Naive thymus-derived CD4-positive, alpha-beta T cell (primary cell): ENCODE measurements at regions not wholly inside any gene's neighbourhood (a gene's known extent, or its start where the extent isn't known, plus 50 kb on each side); places are given as distances from the start of the nearest gene placed in this dataset.
A peak's percentile ranks its signal among the peaks of the same experiment; 100 is the strongest.

Experiments
- ATAC-seq: fragments of 150-1000 bp; cut with Tn5 transposase; 2 replicates; pipeline ENCODE4 v1.10.0; 2021; ENCODE audit warnings: mild to moderate bottlenecking, moderate library complexity
- CTCF ChIA-PET: fragments of 350-600 bp; sonication (Branson Sonifier 250); formaldehyde crosslinking; loops from one replicate; lab custom pipeline; 2021; ENCODE audit warnings: antibody characterized with exemption; lab: Charles Lee
- POLR2A ChIA-PET: fragments of 350-600 bp; sonication (Branson Sonifier 250); formaldehyde crosslinking; loops from one replicate; lab custom pipeline; 2021; ENCODE audit warnings: antibody characterized with exemption, inconsistent platforms; lab: Charles Lee
- DNase-seq, 9 donors: peaks; one replicate each; pipeline versions ENCODE4 v3.0.0 to v3.0.0-alpha.2; 2020 to 2022; ENCODE audit warnings: mixed read lengths in 1 of 9
- H3K27ac ChIP-seq: one replicate; pipeline ENCODE4 v1.7.0; 2013; ENCODE audit warnings: mild to moderate bottlenecking, low read depth, low read length, moderate library complexity
- H3K27me3 ChIP-seq, 2 donors: one replicate each; pipeline ENCODE4 v1.7.0; 2013; ENCODE audit warnings: low read length in 2 of 2, mild to moderate bottlenecking in 2 of 2, moderate library complexity in 2 of 2; ENCODE audit not compliant: control insufficient read depth in 2 of 2, insufficient read depth in 2 of 2
- H3K36me3 ChIP-seq, 3 experiments: 1 replicate in 2 of 3; 2 replicates in 1 of 3; pipeline ENCODE4 v1.7.0; 2013; ENCODE audit warnings: low read length in 3 of 3, mild to moderate bottlenecking in 3 of 3, moderate library complexity in 1 of 3; ENCODE audit not compliant: insufficient read depth in 3 of 3, control insufficient read depth in 2 of 3
- H3K4me1 ChIP-seq, 2 donors: one replicate each; pipeline ENCODE4 v1.7.0; 2013; ENCODE audit warnings: low read length in 2 of 2, mild to moderate bottlenecking in 2 of 2, moderate library complexity in 1 of 2; ENCODE audit not compliant: control insufficient read depth in 2 of 2, insufficient read depth in 2 of 2
- H3K4me3 ChIP-seq: 2 replicates; pipeline ENCODE4 v1.7.0; 2013; ENCODE audit warnings: mild to moderate bottlenecking, low read length
- H3K9me3 ChIP-seq, 3 experiments: 1 replicate in 2 of 3; 2 replicates in 1 of 3; pipeline ENCODE4 v1.7.0; 2013; ENCODE audit warnings: low read length in 3 of 3; ENCODE audit not compliant: control insufficient read depth in 2 of 3
- H3K27ac Mint-ChIP-seq, 9 donors: one replicate each; pipeline ENCODE4 v1.8.0; 2020 to 2022; ENCODE audit warnings: mixed read lengths in 9 of 9, mild to moderate bottlenecking in 8 of 9, moderate library complexity in 5 of 9, inconsistent platforms in 2 of 9
- H3K27me3 Mint-ChIP-seq, 5 donors: one replicate each; pipeline ENCODE4 v1.8.0; 2021 to 2022; ENCODE audit warnings: mixed read lengths in 5 of 5, mild to moderate bottlenecking in 1 of 5
- H3K36me3 Mint-ChIP-seq, 5 donors: one replicate each; pipeline ENCODE4 v1.8.0; 2020 to 2022; ENCODE audit warnings: mixed read lengths in 5 of 5, mild to moderate bottlenecking in 3 of 5, inconsistent platforms in 1 of 5
- H3K4me1 Mint-ChIP-seq, 7 donors: one replicate each; pipeline ENCODE4 v1.8.0; 2020 to 2022; ENCODE audit warnings: mixed read lengths in 7 of 7, mild to moderate bottlenecking in 3 of 7, inconsistent platforms in 1 of 7
- H3K4me3 Mint-ChIP-seq, 10 donors: one replicate each; pipeline ENCODE4 v1.8.0; 2020 to 2022; ENCODE audit warnings: mild to moderate bottlenecking in 10 of 10, mixed read lengths in 10 of 10, moderate library complexity in 6 of 10, inconsistent platforms in 2 of 10
- H3K9me3 Mint-ChIP-seq, 11 donors: one replicate each; pipeline ENCODE4 v1.8.0; 2020 to 2022; ENCODE audit warnings: mixed read lengths in 11 of 11, mild to moderate bottlenecking in 4 of 11, inconsistent platforms in 1 of 11, moderate library complexity in 1 of 11
- intact Hi-C, 2 donors: fragments of 100-400 bp; cut with micrococcal nuclease; formaldehyde crosslinking; loops; one replicate each; pipeline ENCODE4 v1.15.1; 2023

- no peak for ATAC-seq
- Histone ChIP-seq H3K36me3 (no peaks in the 10 kb centered on the region), H3K27me3 (no peaks in the 10 kb centered on the region), H3K9me3 (no peaks in the 10 kb centered on the region), H3K4me3 (no peak overlapping the region), H3K27ac (no peak overlapping the region), H3K4me1 (no peaks in the 10 kb centered on the region)
- H3K4me1 Mint-ChIP-seq = peaks cover 0 to 6% (median 3%) of the 10 kb centered on the region in 7 donors
- ChIA-PET POLR2A (interaction anchor here (0.9 to 3.1 kb wide), 3 partner anchors 10 to 262 kb away, joined by 4 to 18 read pairs (median 11); no protein-coding TSS in a partner anchor), CTCF (no interaction called here)
- H3K36me3 Mint-ChIP-seq = peaks cover 0 to 4% (median 0%) of the 10 kb centered on the region in 5 donors
- no peak for DNase-seq
- H3K27ac Mint-ChIP-seq = no peak overlapping the region
- no peak overlapping the region for H3K4me3 Mint-ChIP-seq
- intact Hi-C loops = no loop called here
- H3K9me3 Mint-ChIP-seq = peaks cover 0 to 2% (median 0%) of the 10 kb centered on the region in 11 donors
- H3K27me3 Mint-ChIP-seq = peaks cover 0 to 25% (median 0%) of the 10 kb centered on the region in 5 donors
Measured at GRCh38 chr20:59110607-59111006, 53.0 kb upstream of the ZNF831 start.

- H3K4me3 Mint-ChIP-seq = no peak overlapping the region
- no peak for ATAC-seq
- ChIA-PET CTCF (no interaction called here), POLR2A (interaction anchor here (1.2 to 2.0 kb wide), 2 partner anchors 9 to 16 kb away, joined by 4 to 11 read pairs; no protein-coding TSS in a partner anchor)
- H3K4me1 Mint-ChIP-seq = peaks cover 12 to 27% (median 24%) of the 10 kb centered on the region in 7 donors
- no peaks in the 10 kb centered on the region for H3K36me3 Mint-ChIP-seq
- Histone ChIP-seq H3K4me1 (peaks cover 0 to 7% of the 10 kb centered on the region in 2 donors), H3K36me3 (no peaks in the 10 kb centered on the region), H3K4me3 (no peak overlapping the region), H3K27me3 (no peaks in the 10 kb centered on the region), H3K27ac (no peak overlapping the region), H3K9me3 (no peaks in the 10 kb centered on the region)
- H3K27me3 Mint-ChIP-seq = peaks cover 0 to 11% (median 0%) of the 10 kb centered on the region in 5 donors
- intact Hi-C loops = no loop called here
- H3K27ac Mint-ChIP-seq = no peak overlapping the region
- H3K9me3 Mint-ChIP-seq = no peaks in the 10 kb centered on the region
- DNase-seq = no peak
Measured at GRCh38 chr20:59105581-59105980, 58.0 kb upstream of the ZNF831 start.

DNA sequence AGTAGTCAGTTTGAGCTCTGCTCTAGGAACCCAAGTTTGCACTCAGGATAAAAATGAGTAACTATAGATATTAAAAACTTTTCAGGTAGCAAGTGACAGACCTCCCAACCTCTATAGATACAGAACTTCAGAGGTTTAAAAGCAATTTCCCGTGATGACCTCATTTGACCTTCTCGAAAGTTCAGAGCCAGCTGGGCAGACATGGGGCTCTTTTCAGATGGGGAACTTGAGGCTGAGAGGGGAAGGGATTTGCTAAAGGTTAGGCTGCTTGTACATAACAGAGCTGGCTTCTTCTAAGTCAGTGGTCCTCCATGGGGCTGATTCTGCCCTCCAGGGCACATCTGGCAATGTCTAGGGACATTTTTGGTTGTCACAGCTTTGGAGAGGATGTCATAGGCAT is 58.8 kb upstream of the ZNF831 start:
- Histone ChIP-seq H3K4me1 (peaks cover 0 to 7% of the 10 kb centered on the region in 2 donors), H3K27ac (no peak overlapping the region), H3K27me3 (no peaks in the 10 kb centered on the region), H3K4me3 (no peak overlapping the region), H3K36me3 (no peaks in the 10 kb centered on the region), H3K9me3 (no peaks in the 10 kb centered on the region)
- H3K27ac Mint-ChIP-seq = peak overlapping the region in 2 of 9 donors; percentile 28 to 51
- DNase-seq = no peak
- no peak overlapping the region for H3K4me3 Mint-ChIP-seq
- ATAC-seq = no peak
- ChIA-PET POLR2A (interaction anchor here (1.1 to 2.0 kb wide), 3 partner anchors 9 to 24 kb away, joined by 3 to 11 read pairs (median 4); no protein-coding TSS in a partner anchor), CTCF (no interaction called here)
- peaks cover 0 to 11% (median 0%) of the 10 kb centered on the region in 5 donors for H3K27me3 Mint-ChIP-seq
- intact Hi-C loops = no loop called here
- no peaks in the 10 kb centered on the region for H3K9me3 Mint-ChIP-seq
- no peaks in the 10 kb centered on the region for H3K36me3 Mint-ChIP-seq
- peaks cover 12 to 27% (median 24%) of the 10 kb centered on the region in 7 donors for H3K4me1 Mint-ChIP-seq

GRCh38 chr20:59103573-59103972 is 60.0 kb upstream of the ZNF831 start:
- Mint-ChIP-seq H3K27ac (peak overlapping the region in 1 of 9 donors; percentile 26), H3K4me1 (peaks cover 12 to 27% (median 24%) of the 10 kb centered on the region in 7 donors), H3K4me3 (no peak overlapping the region), H3K9me3 (no peaks in the 10 kb centered on the region), H3K36me3 (no peaks in the 10 kb centered on the region), H3K27me3 (peaks cover 0 to 15% (median 0%) of the 10 kb centered on the region in 5 donors)
- intact Hi-C loops = no loop called here
- no peaks in the 10 kb centered on the region for H3K36me3 ChIP-seq
- no peaks in the 10 kb centered on the region for H3K9me3 ChIP-seq
- ChIA-PET CTCF (interaction anchor here (1.4 kb wide), 1 partner anchor 10 kb away, joined by 3 read pairs; no protein-coding TSS in a partner anchor), POLR2A (interaction anchor here (1.0 to 2.8 kb wide), 4 partner anchors 19 to 72 kb away, joined by 3 to 12 read pairs (median 4); partner anchors contain the start of gene ATP5F1E)
- H3K27ac ChIP-seq = no peak overlapping the region
- ATAC-seq (no peak), DNase-seq (no peak)
- H3K4me3 ChIP-seq = no peak overlapping the region
- peaks cover 0 to 7% of the 10 kb centered on the region in 2 donors for H3K4me1 ChIP-seq
- no peaks in the 10 kb centered on the region for H3K27me3 ChIP-seq

DNA sequence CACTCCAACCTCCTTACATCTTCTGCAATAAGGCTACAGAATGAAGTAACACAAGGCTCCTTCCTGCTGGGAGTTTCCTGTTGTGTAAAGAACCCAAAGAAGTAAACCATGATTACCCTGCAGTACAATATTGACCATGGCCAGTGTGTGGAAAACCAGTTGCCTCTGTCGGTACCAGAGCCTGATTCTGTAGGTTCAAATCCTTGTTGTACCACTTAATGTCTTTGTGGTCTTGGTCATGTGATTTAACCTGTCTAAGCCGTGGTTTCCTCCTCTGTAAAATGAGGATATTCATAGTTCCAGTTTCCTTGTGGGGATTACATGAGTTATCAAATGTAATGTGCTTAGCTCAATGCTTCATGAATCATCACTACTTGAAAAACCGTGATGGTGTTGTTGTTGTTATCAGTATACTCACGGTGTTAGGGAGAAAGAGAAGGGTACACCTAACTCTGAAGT is 60.3 kb upstream of the PRELID3B start:
- intact Hi-C loops = no loop called here
- Histone ChIP-seq H3K36me3 (no peaks in the 10 kb centered on the region), H3K27me3 (no peaks in the 10 kb centered on the region), H3K4me3 (no peak overlapping the region), H3K4me1 (peaks cover 0 to 7% of the 10 kb centered on the region in 2 donors), H3K27ac (no peak overlapping the region), H3K9me3 (no peaks in the 10 kb centered on the region)
- CTCF ChIA-PET = interaction anchor here (1.0 to 1.4 kb wide), 4 partner anchors 11 to 103 kb away, joined by 3 to 5 read pairs (median 4); no protein-coding TSS in a partner anchor
- no peak for DNase-seq
- H3K27me3 Mint-ChIP-seq = peaks cover 0 to 19% (median 0%) of the 10 kb centered on the region in 5 donors
- no peak overlapping the region for H3K4me3 Mint-ChIP-seq
- H3K4me1 Mint-ChIP-seq = peaks cover 12 to 27% (median 24%) of the 10 kb centered on the region in 7 donors
- H3K9me3 Mint-ChIP-seq = no peaks in the 10 kb centered on the region
- H3K27ac Mint-ChIP-seq = peak overlapping the region in 2 of 9 donors; percentile 26 to 29
- peak; percentile 40 for ATAC-seq
- POLR2A ChIA-PET = interaction anchor here (1.0 to 2.8 kb wide), 4 partner anchors 20 to 71 kb away, joined by 3 to 12 read pairs (median 4); partner anchors contain the start of gene ATP5F1E
- no peaks in the 10 kb centered on the region for H3K36me3 Mint-ChIP-seq

DNA sequence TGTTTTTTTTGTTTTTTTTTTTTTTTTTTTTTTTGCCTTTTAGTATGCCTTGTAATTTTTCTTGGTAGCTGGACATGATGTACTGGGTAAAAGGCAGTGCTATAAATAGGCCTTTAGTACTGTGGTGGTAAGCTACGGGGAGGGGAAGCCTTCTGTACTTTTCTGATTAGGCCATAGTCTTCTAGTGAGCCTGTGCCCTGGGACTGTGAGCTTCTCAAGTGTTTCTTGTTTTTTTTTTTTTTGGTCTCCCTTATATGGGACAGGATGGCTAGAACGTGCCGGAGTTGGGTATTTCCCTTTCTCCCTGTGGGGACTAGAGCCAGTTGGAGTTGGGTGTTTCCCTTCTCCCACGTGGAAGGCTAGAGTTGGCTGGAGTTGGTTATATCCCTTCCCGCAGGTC is 59.4 kb upstream of the PRELID3B start:
- intact Hi-C loops = no loop called here

More for the DNA sequence above, 59.4 kb upstream of the PRELID3B start:
- Mint-ChIP-seq H3K9me3 (no peaks in the 10 kb centered on the region), H3K4me1 (peaks cover 12 to 27% (median 24%) of the 10 kb centered on the region in 7 donors), H3K27me3 (peaks cover 0 to 19% (median 0%) of the 10 kb centered on the region in 5 donors), H3K4me3 (no peak overlapping the region), H3K36me3 (no peaks in the 10 kb centered on the region), H3K27ac (no peak overlapping the region)
- no peaks in the 10 kb centered on the region for H3K9me3 ChIP-seq
- no peak for ATAC-seq
- peaks cover 0 to 7% of the 10 kb centered on the region in 2 donors for H3K4me1 ChIP-seq
- POLR2A ChIA-PET = interaction anchor here (2.8 kb wide), 1 partner anchor 21 kb away, joined by 12 read pairs; no protein-coding TSS in a partner anchor
- H3K27me3 ChIP-seq = no peaks in the 10 kb centered on the region
- CTCF ChIA-PET = interaction anchor here (1.0 to 1.4 kb wide), 3 partner anchors 14 to 104 kb away, joined by 3 to 5 read pairs (median 4); no protein-coding TSS in a partner anchor
- no peak overlapping the region for H3K4me3 ChIP-seq
- no peak overlapping the region for H3K27ac ChIP-seq
- no peak for DNase-seq
- no peaks in the 10 kb centered on the region for H3K36me3 ChIP-seq
